IMR-90 (cell line): ENCODE measurements at regions not wholly inside any gene's neighbourhood (a gene's known extent, or its start where the extent isn't known, plus 50 kb on each side); places are given as distances from the start of the nearest gene placed in this dataset.

Experiments used
- ATAC-seq: fragments of 200-7000 bp; cut with Tn5 transposase; 2 replicates; pipeline ENCODE4 v1.9.1; 2020; ENCODE audit warnings: low read depth, mild to moderate bottlenecking, moderate library complexity
- BruUV-seq: library from RNA; stranded (reverse); fragments of 400-500 nt; replicated peaks from 2 replicates; lab custom pipeline; 2021; lab: Mats Ljungman, UMichigan
- CTCF ChIA-PET: fragments of 300-600 bp; formaldehyde crosslinking; extraction: SDS; loops from one replicate; lab custom pipeline; 2021; ENCODE audit warnings: antibody characterized with exemption; lab: Yijun Ruan, JAX
- POLR2A ChIA-PET: fragments of 300-600 bp; sonication (Branson Sonifier 250); formaldehyde crosslinking; loops from one replicate; lab custom pipeline; 2022; ENCODE audit warnings: antibody characterized with exemption; ENCODE audit not compliant: unreplicated experiment; lab: Charles Lee
- DNase-seq: peaks from one replicate; pipeline ENCODE4 v3.0.0; 2013
- H2AFZ ChIP-seq: replicated peaks from 2 replicates; pipeline ENCODE3; 2013; ENCODE audit warnings: low read length, mild to moderate bottlenecking; ENCODE audit not compliant: poor library complexity
- H2AK5ac ChIP-seq: 2 replicates; pipeline ENCODE4 v1.6.1; 2013; ENCODE audit warnings: low read depth, low read length, inconsistent platforms
- H2AK9ac ChIP-seq: replicated peaks from 2 replicates; pipeline ENCODE3; 2013; ENCODE audit warnings: mild to moderate bottlenecking, low read depth, low read length, moderate library complexity; ENCODE audit not compliant: poor library complexity
- H2BK120ac ChIP-seq: 2 replicates; pipeline ENCODE4 v1.6.1; 2013; ENCODE audit warnings: low read depth, low read length, inconsistent platforms
- H2BK15ac ChIP-seq: 3 replicates; pipeline ENCODE4 v1.6.1; 2013; ENCODE audit warnings: low read depth, low read length, inconsistent platforms
- H2BK20ac ChIP-seq: 2 replicates; pipeline ENCODE4 v1.6.1; 2013; ENCODE audit warnings: low read depth, mild to moderate bottlenecking, inconsistent platforms, low read length, moderate library complexity
- H2BK5ac ChIP-seq: 2 replicates; pipeline ENCODE4 v1.6.1; 2013; ENCODE audit warnings: mild to moderate bottlenecking, low read depth, low read length, inconsistent platforms; ENCODE audit not compliant: poor library complexity, severe bottlenecking
- H3K14ac ChIP-seq: replicated peaks from 2 replicates; pipeline ENCODE4 v1.6.1; 2013; ENCODE audit warnings: low read depth, low read length, inconsistent platforms
- H3K18ac ChIP-seq: 2 replicates; pipeline ENCODE4 v1.6.1; 2013; ENCODE audit warnings: low read depth, low read length, control low read depth
- H3K23ac ChIP-seq: 2 replicates; pipeline ENCODE4 v1.6.1; 2013; ENCODE audit warnings: low read depth, low read length, inconsistent platforms
- H3K27ac ChIP-seq: 2 replicates; pipeline ENCODE4 v1.5.1; 2013; ENCODE audit warnings: mild to moderate bottlenecking, control low read depth, low read length; ENCODE audit not compliant: insufficient read depth
- H3K27me3 ChIP-seq: 2 replicates; pipeline ENCODE4 v1.6.1; 2013; ENCODE audit warnings: low read length; ENCODE audit not compliant: control insufficient read depth, insufficient read depth
- H3K36me3 ChIP-seq: 2 replicates; pipeline ENCODE4 v1.6.1; 2013; ENCODE audit warnings: low read length, mixed read lengths; ENCODE audit not compliant: control insufficient read depth, insufficient read depth
- H3K4ac ChIP-seq: 2 replicates; pipeline ENCODE4 v1.6.1; 2013; ENCODE audit warnings: low read depth, low read length, inconsistent platforms
- H3K4me1 ChIP-seq: 2 replicates; pipeline ENCODE4 v1.6.1; 2013; ENCODE audit warnings: low read length, mixed read lengths; ENCODE audit not compliant: control insufficient read depth, insufficient read depth
- H3K4me2 ChIP-seq: 2 replicates; pipeline ENCODE4 v1.6.1; 2013; ENCODE audit warnings: low read depth, mild to moderate bottlenecking, control low read depth, low read length, moderate library complexity
- H3K4me3 ChIP-seq: 2 replicates; pipeline ENCODE4 v1.5.1; 2013; ENCODE audit warnings: low read depth, mild to moderate bottlenecking, control low read depth, low read length, moderate library complexity; ENCODE audit not compliant: insufficient read depth
- H3K56ac ChIP-seq: 2 replicates; pipeline ENCODE4 v1.6.1; 2013; ENCODE audit warnings: low read length, inconsistent platforms; ENCODE audit not compliant: insufficient read depth; ENCODE audit errors: extremely low read depth
- H3K79me1 ChIP-seq, 2 experiments: 2 replicates each; pipeline ENCODE4 v1.6.1; 2013; ENCODE audit warnings: low read length in 2 of 2, inconsistent platforms in 1 of 2, low read depth in 1 of 2
- H3K9ac ChIP-seq: 2 replicates; pipeline ENCODE4 v1.6.1; 2013; ENCODE audit warnings: low read depth, low read length, control low read depth
- H3K9me1 ChIP-seq: 2 replicates; pipeline ENCODE4 v1.6.1; 2013; ENCODE audit warnings: low read length, inconsistent platforms; ENCODE audit not compliant: insufficient read depth
- H3K9me3 ChIP-seq: 2 replicates; pipeline ENCODE4 v1.6.1; 2013; ENCODE audit warnings: low read length; ENCODE audit not compliant: control insufficient read depth, insufficient read depth
- H4K20me1 ChIP-seq: 2 replicates; pipeline ENCODE4 v1.6.1; 2013; ENCODE audit warnings: low read length, inconsistent platforms; ENCODE audit not compliant: insufficient read depth
- H4K5ac ChIP-seq: 2 replicates; pipeline ENCODE4 v1.6.1; 2013; ENCODE audit warnings: mild to moderate bottlenecking, low read depth, low read length, control low read depth
- H4K8ac ChIP-seq, 2 experiments: 2 replicates each; pipeline ENCODE4 v1.6.1; 2013; ENCODE audit warnings: low read depth in 2 of 2, low read length in 2 of 2, control low read depth in 1 of 2, inconsistent platforms in 1 of 2
- H4K91ac ChIP-seq: 2 replicates; pipeline ENCODE4 v1.6.1; 2013; ENCODE audit warnings: low read depth, low read length, inconsistent platforms; ENCODE audit not compliant: insufficient read depth
- BHLHE40 ChIP-seq: fragments of 150-350 bp; IDR thresholded peaks from 2 replicates; pipeline ENCODE4 v1.6.1; 2016; ENCODE audit warnings: mild to moderate bottlenecking, low read depth, low read length
- CEBPB ChIP-seq: IDR thresholded peaks from 2 replicates; pipeline ENCODE4 v1.6.1; 2012; ENCODE audit warnings: low read depth, low read length, improper control_type of control experiment
- CHD1 ChIP-seq: IDR thresholded peaks from 2 replicates; pipeline ENCODE4 v1.6.1; 2012; ENCODE audit warnings: low read depth, low read length, improper control_type of control experiment
- MAFK ChIP-seq: IDR thresholded peaks from 2 replicates; pipeline ENCODE4 v1.6.1; 2012; ENCODE audit warnings: low read depth, low read length, improper control_type of control experiment
- MXI1 ChIP-seq: IDR thresholded peaks from 2 replicates; pipeline ENCODE4 v1.6.1; 2012; ENCODE audit warnings: low read depth, mild to moderate bottlenecking, low read length, moderate library complexity, borderline replicate concordance
- NFE2L2 ChIP-seq: fragments of 150-350 bp; IDR thresholded peaks from 2 replicates; pipeline ENCODE4 v1.6.1; 2016; ENCODE audit warnings: low read depth, mild to moderate bottlenecking, low read length
- POLR2A ChIP-seq: IDR thresholded peaks from 2 replicates; pipeline ENCODE4 v1.6.1; 2012; ENCODE audit warnings: mild to moderate bottlenecking, low read depth, low read length
- RAD21 ChIP-seq: IDR thresholded peaks from 2 replicates; pipeline ENCODE4 v1.6.1; 2012; ENCODE audit warnings: low read length, improper control_type of control experiment
- RCOR1 ChIP-seq: IDR thresholded peaks from 2 replicates; pipeline ENCODE4 v1.6.1; 2012; ENCODE audit warnings: mild to moderate bottlenecking, low read length, improper control_type of control experiment; ENCODE audit not compliant: insufficient replicate concordance
- RFX5 ChIP-seq: IDR thresholded peaks from 2 replicates; pipeline ENCODE4 v1.8.0; 2012; ENCODE audit warnings: low read depth, mild to moderate bottlenecking, low read length, moderate library complexity
- SMC3 ChIP-seq: fragments of 150-350 bp; IDR thresholded peaks from 2 replicates; pipeline ENCODE4 v1.6.1; 2016; ENCODE audit warnings: low read depth, mild to moderate bottlenecking, antibody characterized with exemption, low read length, moderate library complexity
- USF2 ChIP-seq: fragments of 150-350 bp; IDR thresholded peaks from 2 replicates; pipeline ENCODE4 v1.6.1; 2017; ENCODE audit warnings: mild to moderate bottlenecking, antibody characterized with exemption, low read length, low read depth
- WGBS, 2 experiments: methylation state at CpG; one replicate each; pipeline versions ENCODE4 v1.1.5 to v1.1.7; 2013; ENCODE audit warnings: missing lambda C conversion rate in 2 of 2; ENCODE audit not compliant: insufficient read length in 1 of 2; ENCODE audit errors: extremely low coverage in 2 of 2; 5-methylcytosine and 5-hydroxymethylcytosine counted together
- dilution Hi-C: fragments of 300-500 bp; cut with HindIII; formaldehyde crosslinking; loops from one replicate; pipeline ENCODE4 v1.14.3; 2018; ENCODE audit warnings: low sequenced_read_pairs; ENCODE audit not compliant: unreplicated experiment
- in situ Hi-C: fragments of 300-500 bp; cut with MboI; formaldehyde crosslinking; loops from 3 replicates; pipeline ENCODE4 v1.14.3; 2019; ENCODE audit warnings: low sequenced_read_pairs, inconsistent platforms, mixed read lengths
- intact Hi-C: fragments of 100-400 bp; cut with micrococcal nuclease; formaldehyde crosslinking; loops from 2 replicates; pipeline ENCODE4 v1.10.0; 2022
- TF ChIP-seq, protein P1 (sequence below): conservative IDR thresholded peaks from 2 replicates; pipeline ENCODE4 v1.5.1; 2012; ENCODE audit warnings: mild to moderate bottlenecking, low read depth, low read length, improper control_type of control experiment
- TF ChIP-seq, protein P2 (sequence below): fragments of 150-350 bp; IDR thresholded peaks from 2 replicates; pipeline ENCODE4 v1.6.1; 2016; ENCODE audit warnings: low read depth, mild to moderate bottlenecking, low read length, moderate library complexity, borderline replicate concordance

DNA sequence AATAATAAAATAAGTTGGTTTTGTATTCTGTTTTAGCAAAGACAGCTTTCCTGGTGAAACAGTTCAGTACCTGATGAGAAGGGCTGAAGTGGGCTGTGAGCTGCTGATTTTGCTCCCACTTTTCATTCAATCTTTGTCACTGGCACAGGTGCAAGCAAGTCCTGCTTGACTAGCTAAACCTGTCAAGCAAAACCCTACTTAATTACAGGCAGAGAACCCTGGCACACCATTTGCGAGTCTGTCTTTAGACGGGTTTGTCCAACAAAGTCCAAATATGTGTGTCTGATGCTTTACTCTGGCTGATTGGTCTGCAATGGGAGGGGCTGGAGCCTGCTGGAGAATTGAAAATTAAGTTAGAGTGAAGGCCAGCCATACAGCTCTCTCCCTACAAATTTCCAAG, 267.2 kb downstream of the EPHA4 start:
- H2BK20ac ChIP-seq, result no peak overlapping the region
- no peaks in the 10 kb centered on the region for H4K20me1 ChIP-seq
- no peaks in the 10 kb centered on the region for H3K9me3 ChIP-seq
- H4K5ac ChIP-seq, result no peak overlapping the region
- peaks cover 6% of the 10 kb centered on the region for H3K27me3 ChIP-seq
- no peaks in the 10 kb centered on the region for H3K36me3 ChIP-seq
- peaks cover 3% of the 10 kb centered on the region; the same call in 1 of the 2 replicates for H3K4me1 ChIP-seq
- H3K23ac ChIP-seq, result no peak overlapping the region
- no peak overlapping the region for H3K27ac ChIP-seq
- no peak overlapping the region for H3K14ac ChIP-seq
- intact Hi-C loops (no loop called here), dilution Hi-C loops (no loop called here), in situ Hi-C loops (no loop called here)
- H3K9me1 ChIP-seq, result no peaks in the 10 kb centered on the region
- no peak for DNase-seq
- no peak overlapping the region for H2AK9ac ChIP-seq
- TF ChIP-seq, protein P1, sequence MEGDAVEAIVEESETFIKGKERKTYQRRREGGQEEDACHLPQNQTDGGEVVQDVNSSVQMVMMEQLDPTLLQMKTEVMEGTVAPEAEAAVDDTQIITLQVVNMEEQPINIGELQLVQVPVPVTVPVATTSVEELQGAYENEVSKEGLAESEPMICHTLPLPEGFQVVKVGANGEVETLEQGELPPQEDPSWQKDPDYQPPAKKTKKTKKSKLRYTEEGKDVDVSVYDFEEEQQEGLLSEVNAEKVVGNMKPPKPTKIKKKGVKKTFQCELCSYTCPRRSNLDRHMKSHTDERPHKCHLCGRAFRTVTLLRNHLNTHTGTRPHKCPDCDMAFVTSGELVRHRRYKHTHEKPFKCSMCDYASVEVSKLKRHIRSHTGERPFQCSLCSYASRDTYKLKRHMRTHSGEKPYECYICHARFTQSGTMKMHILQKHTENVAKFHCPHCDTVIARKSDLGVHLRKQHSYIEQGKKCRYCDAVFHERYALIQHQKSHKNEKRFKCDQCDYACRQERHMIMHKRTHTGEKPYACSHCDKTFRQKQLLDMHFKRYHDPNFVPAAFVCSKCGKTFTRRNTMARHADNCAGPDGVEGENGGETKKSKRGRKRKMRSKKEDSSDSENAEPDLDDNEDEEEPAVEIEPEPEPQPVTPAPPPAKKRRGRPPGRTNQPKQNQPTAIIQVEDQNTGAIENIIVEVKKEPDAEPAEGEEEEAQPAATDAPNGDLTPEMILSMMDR, result no peak
- no peak for TF ChIP-seq SMC3
- no peak for TF ChIP-seq RFX5
- no peak for TF ChIP-seq NFE2L2
- TF ChIP-seq MXI1, result no peak
- no peak for TF ChIP-seq POLR2A
- TF ChIP-seq RAD21, result no peak
- no peak for TF ChIP-seq CHD1
- TF ChIP-seq, protein P2, sequence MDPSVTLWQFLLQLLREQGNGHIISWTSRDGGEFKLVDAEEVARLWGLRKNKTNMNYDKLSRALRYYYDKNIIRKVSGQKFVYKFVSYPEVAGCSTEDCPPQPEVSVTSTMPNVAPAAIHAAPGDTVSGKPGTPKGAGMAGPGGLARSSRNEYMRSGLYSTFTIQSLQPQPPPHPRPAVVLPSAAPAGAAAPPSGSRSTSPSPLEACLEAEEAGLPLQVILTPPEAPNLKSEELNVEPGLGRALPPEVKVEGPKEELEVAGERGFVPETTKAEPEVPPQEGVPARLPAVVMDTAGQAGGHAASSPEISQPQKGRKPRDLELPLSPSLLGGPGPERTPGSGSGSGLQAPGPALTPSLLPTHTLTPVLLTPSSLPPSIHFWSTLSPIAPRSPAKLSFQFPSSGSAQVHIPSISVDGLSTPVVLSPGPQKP, result no peak
- TF ChIP-seq BHLHE40, result no peak
- TF ChIP-seq RCOR1, result no peak
- TF ChIP-seq USF2, result no peak
- no peak for TF ChIP-seq CEBPB
- TF ChIP-seq MAFK, result no peak
- H3K4me2 ChIP-seq, result no peak overlapping the region
- H2BK15ac ChIP-seq, result no peak overlapping the region
- no peak overlapping the region for H4K8ac ChIP-seq
- H2AFZ ChIP-seq, result peak overlapping the region; percentile 26
- H4K91ac ChIP-seq, result no peak overlapping the region
- no peak overlapping the region for H3K56ac ChIP-seq
- H2BK5ac ChIP-seq, result no peak overlapping the region
- H3K18ac ChIP-seq, result no peak overlapping the region
- H3K4me3 ChIP-seq, result no peak overlapping the region
- WGBS, 2 experiments, result no CpG with 5 or more reads among the region's 2 CpGs
- no peak overlapping the region for H2BK120ac ChIP-seq
- no TSS peak for BruUV-seq
- POLR2A ChIA-PET, result no interaction called here
- no peaks in the 10 kb centered on the region for H3K79me1 ChIP-seq
- no peak for ATAC-seq
- CTCF ChIA-PET, result no interaction called here
- H3K9ac ChIP-seq, result no peak overlapping the region
- H2AK5ac ChIP-seq, result no peak overlapping the region
- no peak overlapping the region for H3K4ac ChIP-seq
